HuH-7.5 (cell line): ENCODE measurements at regions not wholly inside any gene's neighbourhood (a gene's known extent, or its start where the extent isn't known, plus 50 kb on each side); places are given as distances from the start of the nearest gene placed in this dataset.
A peak's percentile ranks its signal among the peaks of the same experiment; 100 is the strongest.

ENCODE experiments used
- DNase-seq: peaks from one replicate; pipeline ENCODE4 v3.0.0; 2011; ENCODE audit warnings: low spot score

- DNase-seq: no peak
These were observed 152.2 kb upstream of the AFDN start for GRCh38 chr6:167674486-167674885.

- peak; percentile 80 for DNase-seq
These were observed 150.6 kb upstream of the AFDN start for GRCh38 chr6:167676000-167676665.

DNA sequence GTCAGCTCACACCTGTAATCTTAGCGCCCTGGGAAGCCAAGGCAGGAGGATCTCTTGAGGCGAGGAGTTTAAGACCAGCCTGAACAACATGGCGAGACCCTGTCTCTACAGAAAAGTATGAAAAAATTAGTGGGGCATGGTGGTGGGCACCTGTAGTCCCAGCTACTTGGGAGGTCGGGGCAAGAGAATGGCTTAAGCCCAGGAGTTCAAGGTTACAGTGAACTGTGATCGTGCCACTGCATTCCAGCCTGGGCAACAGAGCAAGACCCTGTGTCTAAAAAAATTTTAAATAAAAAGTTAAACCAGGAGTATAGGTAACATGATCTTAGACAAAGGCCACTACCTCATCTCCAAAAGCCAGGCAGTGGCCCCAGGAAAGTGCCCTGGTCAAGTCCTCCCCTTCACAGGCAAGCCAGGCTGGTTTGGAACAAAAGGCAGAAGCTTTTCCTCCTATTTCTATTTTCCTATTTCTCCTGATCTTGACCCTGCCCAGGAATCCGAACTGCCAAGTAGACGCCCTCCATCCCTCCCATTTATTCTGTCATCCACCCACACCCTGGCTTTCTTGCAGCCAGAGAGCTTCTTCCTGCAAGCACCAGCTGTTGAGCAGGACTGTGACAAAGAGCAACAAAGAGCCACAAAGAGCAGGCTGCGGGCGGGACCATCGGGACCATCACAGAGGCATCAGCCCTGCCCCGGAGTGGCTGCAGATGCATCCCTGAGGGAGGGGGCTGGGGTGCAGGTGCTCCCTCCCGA is 149.9 kb upstream of the AFDN start:
- DNase-seq: no peak

- no peak for DNase-seq
These were observed 149.3 kb upstream of the AFDN start for GRCh38 chr6:167677422-167677789.

DNA sequence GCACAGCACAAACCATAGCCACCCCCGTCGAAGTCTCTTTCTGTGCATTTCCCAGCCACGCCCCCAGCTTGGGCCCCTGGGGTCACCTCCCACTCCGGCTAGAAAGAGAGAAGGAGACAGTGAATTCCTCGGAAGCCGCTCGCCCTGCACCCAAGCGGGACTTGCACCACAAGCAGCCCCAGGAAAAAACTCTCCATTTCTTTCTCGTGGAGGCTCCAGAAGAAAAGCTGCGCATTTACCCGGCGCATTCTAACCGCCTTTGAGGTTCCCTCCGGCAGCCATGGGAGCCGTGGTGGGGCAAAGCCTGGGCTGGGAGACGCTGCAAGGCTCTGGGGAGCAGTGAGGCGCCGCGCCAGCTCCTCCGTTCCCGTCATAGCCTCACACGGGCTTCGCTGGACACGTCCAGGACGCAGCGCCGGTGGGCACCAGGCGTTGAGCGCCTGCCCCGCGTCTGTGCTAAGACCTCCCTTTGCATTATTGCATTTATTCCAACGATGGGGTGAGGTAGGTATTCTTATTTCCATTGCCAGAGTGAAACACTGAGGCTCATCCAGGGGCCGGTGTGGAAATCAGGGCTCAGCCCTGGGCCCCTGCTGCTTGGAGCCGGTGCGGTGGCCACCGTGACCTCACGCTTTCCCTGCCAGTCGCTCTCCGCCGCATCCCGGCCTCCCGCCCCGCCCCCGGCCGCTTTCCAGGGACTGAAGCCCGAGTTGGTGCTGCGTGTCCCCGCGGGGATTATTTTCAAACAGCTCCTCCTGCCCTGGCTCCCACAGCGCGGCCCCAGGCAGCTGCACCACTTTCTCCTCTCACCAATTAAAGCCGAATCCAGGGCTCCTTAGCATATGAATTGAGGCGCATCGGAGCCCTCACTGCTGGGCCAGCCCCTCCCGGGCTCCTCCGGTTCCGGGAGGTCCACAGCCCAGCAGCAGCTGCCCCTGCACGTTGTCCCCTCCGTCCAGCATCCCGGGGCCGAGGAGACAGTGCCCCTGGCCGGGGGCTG is 148.3 kb upstream of the AFDN start:
- peak; percentile 74 for DNase-seq

- no peak for DNase-seq
These were observed 147.5 kb upstream of the AFDN start for GRCh38 chr6:167679122-167679736.

GRCh38 chr6:167679790-167680604 is 146.7 kb upstream of the AFDN start:
- no peak for DNase-seq

DNA sequence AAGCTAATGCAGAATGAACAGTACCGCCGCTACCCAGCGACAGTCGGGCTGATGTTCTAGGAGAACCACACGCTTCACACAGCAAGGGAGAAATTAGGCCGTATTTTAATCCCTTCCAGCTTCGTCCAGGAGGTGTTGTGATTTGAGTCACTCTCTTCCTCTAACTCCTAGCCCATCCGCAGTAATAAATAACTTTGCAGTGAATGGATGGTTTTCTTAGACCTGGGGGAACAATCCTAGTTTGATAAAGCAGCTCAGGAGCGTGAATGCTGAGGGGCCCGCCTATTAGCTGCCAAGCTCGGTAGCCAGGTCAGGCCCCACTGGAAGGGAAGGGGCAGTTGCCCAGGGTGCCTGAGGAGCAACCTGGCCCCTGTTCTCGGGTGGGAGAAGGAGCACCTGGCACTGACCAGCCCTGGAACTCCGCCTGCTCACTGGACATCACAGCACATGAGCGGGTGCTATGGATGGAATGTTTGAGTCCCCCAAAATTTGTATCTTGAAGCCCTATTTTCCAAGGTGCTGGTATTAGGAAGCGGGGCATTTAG is 146.0 kb upstream of the AFDN start:
- no peak for DNase-seq

DNA sequence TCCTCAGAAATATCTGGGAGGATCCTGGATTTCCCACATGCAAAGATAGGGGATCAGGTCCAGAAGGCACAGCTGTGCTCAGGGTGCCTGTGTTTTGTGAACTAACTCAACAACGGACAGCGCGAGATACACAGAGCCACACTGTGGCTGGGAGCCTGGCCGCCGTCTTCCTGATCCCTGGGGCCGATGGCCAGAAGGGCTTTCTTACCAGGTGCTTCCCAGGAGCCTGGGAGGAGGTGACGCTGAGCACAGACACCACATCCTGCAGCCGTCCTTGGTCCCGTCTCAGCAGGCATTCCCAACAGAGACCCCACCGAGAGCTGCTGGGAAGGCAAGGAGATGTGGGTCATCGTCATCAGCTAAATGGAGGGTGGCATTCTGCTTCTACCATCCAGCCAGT is 144.6 kb upstream of the AFDN start:
- DNase-seq: no peak

GRCh38 chr6:167682546-167683027 is 144.1 kb upstream of the AFDN start:
- no peak for DNase-seq

DNA sequence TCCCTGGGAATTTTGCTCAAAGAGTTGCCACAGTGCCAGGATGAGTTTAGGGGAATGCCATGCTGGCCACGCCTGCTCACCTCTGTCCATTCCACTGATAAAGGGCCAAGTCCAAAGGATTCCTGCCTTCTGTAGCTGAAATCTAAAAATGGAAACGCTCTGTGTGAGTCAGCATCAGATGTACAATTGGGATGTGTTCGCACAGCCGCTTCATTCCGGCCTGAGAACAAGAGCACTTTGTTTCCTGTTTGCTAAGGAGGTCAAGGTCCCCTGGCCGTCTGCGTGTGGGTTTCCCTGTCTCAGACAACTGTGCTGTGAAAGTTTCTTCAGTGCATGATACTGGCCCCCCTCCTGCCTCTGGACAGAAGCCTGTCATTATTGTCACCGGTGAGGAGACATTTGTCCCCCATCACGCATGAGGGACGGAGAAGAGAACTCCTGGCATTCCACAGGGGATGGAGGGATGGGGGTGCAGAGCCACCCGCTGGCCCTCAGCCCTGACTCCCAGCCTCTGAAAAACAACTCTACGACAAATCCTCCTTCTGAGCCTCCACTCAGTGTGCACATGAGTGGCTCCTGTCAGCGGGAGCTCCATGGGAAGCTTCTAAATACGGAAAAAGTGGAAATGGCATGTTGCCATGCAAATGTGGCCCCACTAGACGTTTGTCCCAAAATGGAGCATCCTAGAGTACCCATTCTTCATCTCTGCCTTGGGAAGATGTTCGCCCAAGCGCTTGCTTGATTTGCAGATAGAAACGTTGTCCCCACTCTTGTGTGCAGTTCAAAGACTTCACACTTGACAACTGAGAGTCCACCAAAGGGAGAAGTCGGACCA is 143.5 kb upstream of the AFDN start:
- peak; percentile 60 for DNase-seq

DNA sequence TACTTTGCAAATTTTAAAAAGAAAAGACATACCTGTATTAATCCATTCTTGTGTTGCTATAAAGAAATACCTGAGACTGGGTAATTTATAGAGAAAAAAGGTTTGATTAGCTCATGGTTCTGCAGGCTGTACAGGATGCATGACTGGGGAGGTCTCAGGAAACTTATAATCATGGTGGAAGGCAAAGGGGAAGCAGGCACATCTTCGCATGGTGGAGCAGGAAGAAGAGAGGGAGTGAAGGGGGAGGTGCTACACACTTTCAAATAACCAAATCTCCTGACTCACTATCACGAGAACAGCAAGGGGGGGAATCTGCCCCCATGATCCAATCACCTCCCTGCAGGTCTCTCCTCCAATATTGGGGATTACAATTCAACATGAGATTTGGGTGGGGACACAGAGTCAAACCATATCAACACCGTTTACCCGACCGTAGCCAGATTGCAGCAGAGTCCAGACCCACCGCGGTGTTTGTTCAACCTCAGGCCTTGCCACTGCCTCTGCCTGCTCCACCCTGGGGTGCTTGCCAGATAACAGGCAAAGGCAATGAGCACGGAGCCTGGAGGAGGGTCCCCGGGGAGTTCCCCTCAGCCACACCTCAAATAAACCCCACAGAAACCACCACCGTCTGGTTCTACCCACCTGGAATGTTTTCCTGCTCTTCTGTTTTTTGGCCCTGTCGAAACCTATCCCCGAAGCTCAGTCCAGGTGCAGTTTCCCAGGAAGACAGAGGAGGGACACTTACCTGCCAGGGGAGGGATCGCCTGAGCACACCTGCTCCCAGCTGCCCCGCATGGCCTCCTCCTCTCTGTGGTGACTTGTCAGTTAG is 142.2 kb upstream of the AFDN start:
- no peak for DNase-seq

- DNase-seq: no peak
These were observed 141.1 kb upstream of the AFDN start for GRCh38 chr6:167685654-167686053.

DNA sequence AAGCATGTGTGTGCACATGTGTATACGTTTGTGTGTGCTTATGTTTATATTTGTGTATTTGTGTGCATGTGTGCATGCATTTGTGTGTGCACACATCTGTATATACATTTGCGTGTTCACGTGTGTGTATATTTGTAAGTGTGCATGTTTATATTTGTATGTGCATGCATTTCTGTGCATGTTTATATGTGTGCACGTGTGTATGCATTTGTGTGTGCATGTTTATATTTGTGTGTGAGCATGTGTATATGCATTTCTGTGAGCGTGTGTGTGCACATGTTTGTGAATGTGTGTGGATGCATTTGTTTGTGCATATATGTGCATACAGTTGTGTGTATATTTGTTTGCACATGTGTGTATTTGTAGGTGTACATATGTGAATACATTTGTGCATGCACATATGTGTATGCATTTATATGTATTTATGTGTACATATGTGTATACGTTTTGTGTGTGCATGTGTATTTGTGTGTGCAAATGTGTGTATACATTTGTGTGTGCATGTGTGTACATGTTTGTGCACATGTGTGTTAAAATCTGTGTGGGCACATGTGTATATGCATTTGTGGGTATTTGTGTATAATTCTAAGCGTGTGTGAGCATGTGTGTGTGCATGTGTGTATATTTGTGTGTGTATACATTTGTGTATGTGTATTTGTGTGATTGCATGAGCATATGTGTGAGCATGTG is 140.4 kb upstream of the AFDN start:
- DNase-seq: no peak

GRCh38 chr6:167687116-167687725 is 139.5 kb upstream of the AFDN start:
- no peak for DNase-seq

GRCh38 chr6:167688123-167688522 is 138.6 kb upstream of the AFDN start:
- DNase-seq: no peak

DNA sequence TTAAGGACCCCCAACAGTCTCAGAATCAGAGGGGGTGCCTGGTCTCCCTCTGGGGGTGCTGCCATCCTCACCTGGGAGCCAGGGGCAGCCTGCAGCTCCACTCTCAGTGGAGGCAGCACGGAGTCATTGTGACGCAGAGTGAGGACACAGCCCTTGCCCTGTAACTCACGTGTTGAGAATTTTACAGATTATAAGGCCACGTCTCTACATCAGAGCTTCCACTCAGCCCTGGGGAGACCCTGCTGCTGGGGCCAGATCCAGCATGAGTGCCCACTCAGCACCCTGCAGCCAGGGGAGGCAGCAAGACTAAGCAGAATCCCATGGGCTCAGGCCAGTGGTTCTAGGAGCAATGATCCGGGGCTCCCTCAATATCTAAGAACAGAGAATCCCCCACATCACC is 137.4 kb upstream of the AFDN start:
- no peak for DNase-seq

- no peak for DNase-seq
These were observed 137.0 kb upstream of the AFDN start for GRCh38 chr6:167689751-167690150.
